ENCODE measurements at regions not wholly inside any gene's neighbourhood (a gene's known extent, or its start where the extent isn't known, plus 50 kb on each side); places are given as distances from the start of the nearest gene placed in this dataset.

DNA sequence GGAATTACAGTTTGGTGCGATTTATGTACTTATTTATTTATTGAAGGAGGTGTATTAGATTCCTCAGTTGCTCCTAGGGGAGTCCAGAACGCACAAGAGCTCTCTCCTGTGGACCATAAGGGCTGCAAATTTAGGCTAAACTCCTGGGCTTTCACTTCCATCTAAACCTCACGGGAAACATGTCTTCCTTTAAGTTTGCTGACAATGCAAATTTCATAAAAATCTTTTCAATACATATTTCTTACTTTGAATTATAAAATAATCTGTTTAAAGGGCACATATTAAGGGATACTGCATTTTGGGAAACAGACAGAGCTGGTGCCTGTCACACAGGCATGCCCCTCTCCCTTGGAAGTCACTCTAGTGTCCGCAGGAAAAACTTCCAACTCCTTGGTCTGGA is 438.0 kb upstream of the CPEB2 start:
- DNase-seq (ENCODE audit: low spot score), result no peak

GRCh38 chr4:14566518-14566917 is 435.8 kb upstream of the CPEB2 start:
- DNase-seq (ENCODE audit: low spot score), result no peak

GRCh38 chr4:14568351-14568750 is 433.9 kb upstream of the CPEB2 start:
- no peak for DNase-seq (ENCODE audit: low spot score)

DNA sequence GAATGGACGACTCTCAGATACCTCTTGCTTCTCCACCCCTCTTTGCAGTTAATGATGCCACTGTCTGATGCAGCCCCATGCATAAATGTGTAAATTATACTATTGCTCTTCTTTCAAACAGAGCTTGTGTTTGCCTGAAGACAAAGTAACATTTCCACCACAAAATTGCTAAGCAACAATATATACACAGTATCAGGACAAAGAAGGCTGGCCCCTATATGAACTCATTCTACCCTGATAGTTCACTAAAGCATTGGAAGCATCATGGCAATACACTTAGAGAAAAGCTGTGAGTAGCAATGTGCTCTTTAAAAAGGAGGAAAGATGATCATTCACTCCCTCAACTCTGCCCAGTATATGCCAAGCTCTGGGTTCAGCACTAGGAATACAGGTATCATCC is 427.0 kb upstream of the CPEB2 start:
- no peak for DNase-seq (ENCODE audit: low spot score)

DNA sequence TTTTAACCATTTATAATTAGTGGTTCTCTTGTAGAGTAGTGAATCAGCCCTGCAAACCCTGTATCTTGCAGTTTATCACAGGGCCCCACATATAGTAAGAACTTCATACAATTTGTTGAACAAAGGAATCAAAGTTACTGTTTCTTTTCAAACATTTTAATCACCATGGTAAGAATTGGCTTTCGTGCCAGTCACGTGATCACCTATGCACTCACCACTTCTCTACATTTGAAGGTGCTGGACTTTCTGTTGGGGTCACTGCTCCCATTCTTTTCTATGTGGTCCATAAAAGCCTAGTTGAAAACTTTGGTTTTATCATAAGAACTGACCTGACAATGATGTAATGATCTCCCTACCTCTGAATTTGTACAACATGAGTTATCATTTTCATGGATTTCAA is 426.4 kb upstream of the CPEB2 start:
- DNase-seq (ENCODE audit: low spot score), result no peak

- no peak for DNase-seq (ENCODE audit: low spot score)
These were observed 422.2 kb upstream of the CPEB2 start for GRCh38 chr4:14580061-14580460.

GRCh38 chr4:14581741-14582140 is 420.5 kb upstream of the CPEB2 start:
- no peak for DNase-seq (ENCODE audit: low spot score)

DNA sequence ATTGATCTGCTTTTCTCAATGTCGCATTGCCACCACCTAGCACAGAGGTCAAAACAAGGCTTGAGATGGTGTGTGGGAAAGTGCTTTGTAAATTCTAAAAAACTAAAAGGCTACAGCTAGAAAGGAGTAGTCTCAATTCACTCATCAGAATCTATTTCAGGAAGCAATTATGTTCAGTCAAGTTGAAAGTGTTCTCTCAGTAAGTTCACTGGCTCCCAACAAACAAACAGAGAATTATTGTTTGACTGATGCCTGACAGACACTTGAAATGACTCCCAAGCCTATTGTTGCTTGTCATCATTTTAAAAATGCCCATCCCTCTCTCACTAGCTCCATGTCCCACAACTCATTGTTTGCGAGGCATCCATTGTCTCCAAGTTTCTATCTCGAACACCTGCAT is 419.6 kb upstream of the CPEB2 start:
- DNase-seq (ENCODE audit: low spot score), result no peak

- no peak for DNase-seq (ENCODE audit: low spot score)
These were observed 418.9 kb upstream of the CPEB2 start for GRCh38 chr4:14583331-14583730.

- no peak for DNase-seq (ENCODE audit: low spot score)
These were observed 418.5 kb upstream of the CPEB2 start for GRCh38 chr4:14583752-14584151.

DNA sequence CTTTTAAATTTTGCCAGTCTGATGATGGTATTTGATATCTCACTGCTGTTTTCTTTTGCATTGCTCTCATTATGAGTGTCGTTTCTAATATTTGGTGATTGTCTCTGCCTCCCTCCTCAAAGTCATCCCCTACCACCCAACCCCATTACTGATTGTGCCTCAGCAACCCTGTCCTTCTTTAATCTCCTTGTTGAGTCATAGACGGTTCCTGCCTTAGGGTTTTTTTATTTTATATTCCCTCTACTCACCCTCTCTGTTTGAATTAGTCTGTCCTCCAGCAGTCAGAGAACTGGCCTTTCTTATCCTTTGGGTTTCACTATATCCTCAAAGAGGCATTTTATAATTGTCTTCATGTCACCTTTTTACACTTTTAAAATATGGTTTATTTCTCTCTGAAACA is 409.3 kb upstream of the CPEB2 start:
- no peak for DNase-seq (ENCODE audit: low spot score)

DNA sequence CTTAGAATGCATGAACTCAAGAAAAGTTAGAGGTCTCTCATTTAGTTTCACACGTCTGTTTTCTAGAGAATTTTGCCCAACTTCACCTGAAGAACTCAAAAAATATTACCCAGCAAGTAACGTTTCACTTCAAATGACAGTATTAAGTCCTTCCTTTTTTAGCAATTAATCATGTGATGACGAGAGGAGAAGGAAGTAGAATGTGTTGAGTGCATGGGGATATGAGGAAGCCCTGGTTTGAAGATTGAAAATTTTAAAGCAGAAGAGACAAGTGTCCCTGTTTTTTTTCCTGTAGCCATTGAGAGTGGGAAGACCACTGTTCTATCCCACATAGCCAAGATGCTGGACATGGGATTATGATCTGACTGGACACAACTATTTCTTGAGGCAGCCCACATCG is 406.3 kb upstream of the CPEB2 start:
- no peak for DNase-seq (ENCODE audit: low spot score)

GRCh38 chr4:14596437-14596836 is 405.8 kb upstream of the CPEB2 start:
- no peak for DNase-seq (ENCODE audit: low spot score)

- DNase-seq (ENCODE audit: low spot score), result no peak
These were observed 405.4 kb upstream of the CPEB2 start for GRCh38 chr4:14596904-14597303.

DNA sequence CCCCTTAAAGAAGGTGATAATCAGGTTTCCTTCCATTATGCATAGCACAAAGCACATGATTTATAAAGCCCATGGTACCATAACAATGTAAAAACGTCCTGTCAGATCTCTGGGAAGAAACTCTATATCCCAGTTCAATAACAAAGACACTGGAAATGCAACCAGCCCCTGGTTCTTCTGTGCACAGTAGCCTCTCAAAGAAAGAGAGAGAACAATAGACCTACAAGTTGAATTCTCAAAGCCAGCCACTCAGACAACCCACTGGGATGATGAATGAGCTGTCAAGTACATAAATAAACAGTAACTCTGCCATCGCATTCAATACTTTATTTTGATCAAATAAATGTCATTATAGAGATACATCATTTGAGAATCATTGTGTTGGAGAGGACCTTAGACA is 400.1 kb upstream of the CPEB2 start:
- DNase-seq (ENCODE audit: low spot score), result no peak

DNA sequence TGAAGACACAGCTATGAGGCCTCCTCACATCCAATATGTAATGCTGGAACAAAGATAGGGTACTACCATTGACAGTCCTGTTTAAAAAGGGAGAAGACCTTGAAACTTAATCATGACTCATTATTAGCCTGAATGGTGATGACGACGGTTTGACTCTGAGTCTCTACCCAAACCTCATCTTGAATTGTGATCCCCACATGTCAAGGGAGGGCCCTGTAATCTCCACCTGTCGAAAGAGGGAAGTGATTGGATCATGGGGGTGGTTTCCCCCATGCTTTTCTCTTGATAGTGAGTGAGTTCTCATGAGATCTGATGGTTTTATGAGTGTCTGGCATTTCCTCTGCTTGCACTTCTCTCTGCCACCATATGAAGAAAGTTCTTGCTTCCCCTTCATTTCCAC is 395.3 kb upstream of the CPEB2 start:
- DNase-seq (ENCODE audit: low spot score), result no peak

DNA sequence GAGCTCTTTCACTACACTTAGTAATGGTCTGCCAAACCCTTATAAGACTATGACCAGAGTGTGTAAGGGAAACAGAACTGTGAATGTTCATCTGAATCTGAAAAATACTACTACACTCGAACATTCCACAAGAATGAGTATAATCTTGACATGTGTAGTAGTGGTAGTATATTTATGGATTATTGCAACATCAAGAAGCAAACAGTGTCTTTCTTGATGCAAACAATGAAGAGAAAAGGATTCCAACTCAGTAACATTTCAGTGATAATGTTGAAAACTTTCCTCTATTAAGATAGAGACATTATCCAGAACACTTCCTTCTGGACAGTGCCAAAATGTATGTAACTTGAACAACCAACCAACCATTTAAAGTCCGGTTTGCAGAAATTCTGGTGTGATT is 394.7 kb upstream of the CPEB2 start:
- DNase-seq (ENCODE audit: low spot score), result no peak

DNA sequence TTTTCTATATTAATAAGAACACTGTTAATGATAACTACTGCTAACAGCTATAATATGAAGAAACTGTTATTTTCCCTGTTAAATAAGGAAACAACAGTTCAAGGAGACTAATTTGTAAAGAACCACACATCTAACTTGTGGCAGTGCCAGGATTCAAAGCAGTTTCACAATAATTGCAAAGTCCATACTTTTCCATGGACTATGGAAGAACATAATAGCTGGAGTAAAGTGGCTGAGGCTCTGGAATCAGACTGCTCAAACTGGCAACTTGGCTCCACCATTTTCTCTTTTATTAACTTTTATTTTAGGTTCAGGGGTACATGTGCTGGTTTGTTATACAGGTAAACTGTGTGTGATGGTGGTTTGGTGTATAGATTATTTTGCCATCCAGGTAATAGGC is 393.7 kb upstream of the CPEB2 start:
- no peak for DNase-seq (ENCODE audit: low spot score)

GRCh38 chr4:14614840-14615239 is 387.4 kb upstream of the CPEB2 start:
- DNase-seq (ENCODE audit: low spot score), result no peak

DNA sequence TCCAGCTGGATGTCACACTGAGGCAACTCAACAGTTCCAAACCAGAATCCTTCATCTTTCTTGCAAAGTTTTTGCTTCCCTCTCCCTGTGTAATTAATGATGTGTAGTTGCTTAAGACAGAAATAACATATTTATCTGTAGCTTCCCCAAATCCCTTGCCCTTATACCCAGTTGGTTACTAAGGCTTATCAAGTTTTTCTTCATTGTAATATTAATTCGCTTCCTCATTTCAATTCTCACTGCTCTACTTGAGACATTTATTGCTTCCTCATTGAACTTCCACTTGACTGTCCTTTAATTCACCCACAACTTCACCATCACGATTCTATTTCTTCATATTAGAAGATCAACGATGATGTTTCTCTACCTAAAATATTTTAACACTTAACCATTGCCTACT is 386.6 kb upstream of the CPEB2 start:
- DNase-seq (ENCODE audit: low spot score), result no peak

- no peak for DNase-seq (ENCODE audit: low spot score)
These were observed 381.6 kb upstream of the CPEB2 start for GRCh38 chr4:14620567-14621141.

- no peak for DNase-seq (ENCODE audit: low spot score)
These were observed 380.4 kb upstream of the CPEB2 start for GRCh38 chr4:14621731-14622463.

GRCh38 chr4:14627038-14627437 is 375.2 kb upstream of the CPEB2 start:
- no peak for DNase-seq (ENCODE audit: low spot score)

DNA sequence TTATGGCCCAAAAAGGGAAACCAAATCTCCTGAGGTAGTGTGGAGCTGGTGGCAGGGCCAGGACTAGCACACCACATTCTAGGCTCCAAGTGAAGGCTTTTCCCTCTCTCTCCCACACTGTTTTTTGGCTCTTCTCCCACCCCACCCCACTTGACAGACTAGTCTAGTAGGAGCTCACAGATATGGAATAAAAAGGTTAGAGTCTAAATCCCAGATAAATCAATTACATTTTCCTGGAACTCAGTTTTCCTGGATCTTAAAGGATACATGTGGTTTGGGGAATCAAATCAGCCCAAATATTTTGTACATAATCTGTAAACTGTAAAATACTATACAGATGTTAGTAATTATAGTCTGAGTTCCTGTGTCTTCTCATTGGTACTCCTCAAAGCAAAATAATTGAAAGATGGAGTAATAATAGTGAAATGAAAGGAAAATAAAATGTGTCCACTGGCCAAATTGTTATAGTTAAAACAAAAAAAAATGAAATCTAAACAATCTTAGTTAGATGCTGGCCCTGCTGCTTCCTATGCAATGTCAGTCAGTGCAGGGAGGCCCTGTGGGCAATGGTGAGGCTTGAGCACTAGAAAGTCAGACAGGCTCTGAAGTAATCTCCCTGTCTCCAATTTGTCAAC is 370.4 kb upstream of the CPEB2 start:
- no peak for DNase-seq (ENCODE audit: low spot score)
